ENCODE measurements at regions not wholly inside any gene's neighbourhood (a gene's known extent, or its start where the extent isn't known, plus 50 kb on each side); places are given as distances from the start of the nearest gene placed in this dataset.

DNA sequence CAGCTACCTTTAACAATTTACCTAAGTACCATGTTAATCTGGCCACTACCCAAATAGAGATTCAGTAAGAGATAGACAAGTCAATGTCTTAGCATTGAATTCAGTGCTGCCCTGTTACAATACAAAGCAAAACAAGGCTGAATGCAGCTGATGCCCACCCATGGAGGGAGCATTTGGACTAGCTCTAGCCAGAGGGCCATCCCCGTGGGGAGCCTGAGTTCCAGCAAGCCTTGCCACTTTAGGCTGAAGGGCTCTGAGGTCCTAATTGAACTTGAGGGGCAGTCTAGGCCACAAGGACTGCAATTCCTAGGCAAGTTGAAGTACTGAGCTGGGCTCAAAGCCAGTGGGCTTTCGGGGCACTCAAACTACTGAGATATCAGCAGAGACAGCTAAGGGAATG, 265.9 kb downstream of the EFHB start:
- Mint-ChIP-seq H3K36me3 (ENCODE audit: low read depth) (no peaks in the 10 kb centered on the region), H3K9me3 (no peaks in the 10 kb centered on the region), H3K4me1 (no peaks in the 10 kb centered on the region), H3K4me3 (no peak overlapping the region), H3K27ac (ENCODE audit: unreplicated experiment) (no peak overlapping the region), H3K27me3 (ENCODE audit: low read depth) (no peaks in the 10 kb centered on the region)
- TF ChIP-seq, protein P1, sequence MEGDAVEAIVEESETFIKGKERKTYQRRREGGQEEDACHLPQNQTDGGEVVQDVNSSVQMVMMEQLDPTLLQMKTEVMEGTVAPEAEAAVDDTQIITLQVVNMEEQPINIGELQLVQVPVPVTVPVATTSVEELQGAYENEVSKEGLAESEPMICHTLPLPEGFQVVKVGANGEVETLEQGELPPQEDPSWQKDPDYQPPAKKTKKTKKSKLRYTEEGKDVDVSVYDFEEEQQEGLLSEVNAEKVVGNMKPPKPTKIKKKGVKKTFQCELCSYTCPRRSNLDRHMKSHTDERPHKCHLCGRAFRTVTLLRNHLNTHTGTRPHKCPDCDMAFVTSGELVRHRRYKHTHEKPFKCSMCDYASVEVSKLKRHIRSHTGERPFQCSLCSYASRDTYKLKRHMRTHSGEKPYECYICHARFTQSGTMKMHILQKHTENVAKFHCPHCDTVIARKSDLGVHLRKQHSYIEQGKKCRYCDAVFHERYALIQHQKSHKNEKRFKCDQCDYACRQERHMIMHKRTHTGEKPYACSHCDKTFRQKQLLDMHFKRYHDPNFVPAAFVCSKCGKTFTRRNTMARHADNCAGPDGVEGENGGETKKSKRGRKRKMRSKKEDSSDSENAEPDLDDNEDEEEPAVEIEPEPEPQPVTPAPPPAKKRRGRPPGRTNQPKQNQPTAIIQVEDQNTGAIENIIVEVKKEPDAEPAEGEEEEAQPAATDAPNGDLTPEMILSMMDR (conservative IDR thresholded peaks at IDR 0.05), result no peak
- DNase-seq (ENCODE audit: low read depth, low spot score), result no peak

DNA sequence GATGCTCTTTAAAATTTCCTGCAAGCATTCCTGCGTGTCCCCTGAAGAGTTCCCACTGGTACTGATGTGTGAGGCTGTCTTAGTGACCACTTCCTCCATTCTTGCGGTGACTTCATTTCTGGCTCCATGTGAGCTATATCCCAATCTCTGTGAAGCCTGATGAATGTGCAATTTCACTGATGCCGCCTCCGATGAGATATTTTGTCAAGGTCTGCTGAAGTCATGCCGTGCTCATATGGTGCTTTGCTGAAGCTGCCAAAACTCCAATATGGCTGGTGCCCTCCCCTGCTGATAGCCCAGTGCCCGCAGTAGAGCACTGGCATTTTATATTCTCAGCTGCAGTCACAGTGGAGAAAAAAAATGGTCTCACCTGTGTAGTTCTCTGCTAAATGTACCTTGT, 271.5 kb downstream of the EFHB start:
- no peaks in the 10 kb centered on the region for H3K36me3 Mint-ChIP-seq (ENCODE audit: low read depth)
- H3K9me3 Mint-ChIP-seq, result peaks cover 3% of the 10 kb centered on the region
- H3K27me3 Mint-ChIP-seq (ENCODE audit: low read depth), result no peaks in the 10 kb centered on the region
- no peaks in the 10 kb centered on the region for H3K4me1 Mint-ChIP-seq
- no peak overlapping the region for H3K27ac Mint-ChIP-seq (ENCODE audit: unreplicated experiment)
- H3K4me3 Mint-ChIP-seq, result no peak overlapping the region
- DNase-seq (ENCODE audit: low read depth, low spot score), result no peak
- TF ChIP-seq, protein P1 (conservative IDR thresholded peaks at IDR 0.05), result no peak

DNA sequence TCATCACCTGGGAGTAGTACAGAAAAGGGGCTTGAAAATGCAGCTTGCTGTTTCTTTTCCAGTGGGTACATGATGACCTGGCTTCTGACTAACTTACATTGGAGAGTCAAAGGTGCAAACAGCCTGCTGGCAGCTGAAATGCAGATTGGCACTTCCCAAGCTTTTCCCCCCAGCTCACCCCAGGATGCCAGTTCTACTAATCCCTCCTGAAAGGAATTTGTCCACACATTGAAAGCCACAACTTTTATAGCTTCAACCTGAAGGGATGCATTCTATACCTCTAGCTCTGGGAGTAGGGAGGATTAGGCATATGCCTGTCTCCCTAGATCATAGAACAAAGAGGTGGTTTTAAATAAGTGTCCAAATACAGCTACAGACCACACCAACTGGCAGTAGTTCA, 281.7 kb downstream of the EFHB start:
- Mint-ChIP-seq H3K36me3 (ENCODE audit: low read depth) (peaks cover 3% of the 10 kb centered on the region), H3K4me3 (no peak overlapping the region), H3K27ac (ENCODE audit: unreplicated experiment) (no peak overlapping the region), H3K27me3 (ENCODE audit: low read depth) (no peaks in the 10 kb centered on the region), H3K4me1 (no peaks in the 10 kb centered on the region), H3K9me3 (peaks cover 30% of the 10 kb centered on the region)
- no peak for DNase-seq (ENCODE audit: low read depth, low spot score)
- TF ChIP-seq, protein P1 (conservative IDR thresholded peaks at IDR 0.05), result no peak

DNA sequence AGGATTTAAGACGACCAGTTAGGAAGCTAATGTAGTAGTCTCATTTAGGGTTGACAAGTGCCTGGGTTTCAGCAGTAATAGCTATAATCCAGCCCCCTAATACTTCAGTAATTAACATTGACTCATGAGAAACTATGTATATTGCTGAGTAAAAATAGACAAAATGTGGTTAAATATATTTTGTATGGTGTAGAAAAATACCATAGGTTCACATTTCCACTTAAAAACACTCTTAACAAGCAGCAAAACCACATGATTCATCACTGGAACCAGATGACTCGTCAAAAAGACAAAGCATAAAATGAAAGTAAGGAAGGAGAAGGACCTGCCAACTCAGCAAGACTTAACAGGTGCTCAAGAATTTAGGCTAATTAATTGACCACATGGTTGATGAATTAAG, 288.9 kb downstream of the EFHB start:
- no peaks in the 10 kb centered on the region for H3K4me1 Mint-ChIP-seq
- H3K36me3 Mint-ChIP-seq (ENCODE audit: low read depth), result no peaks in the 10 kb centered on the region
- no peak overlapping the region for H3K4me3 Mint-ChIP-seq
- TF ChIP-seq, protein P1 (conservative IDR thresholded peaks at IDR 0.05), result no peak
- no peak for DNase-seq (ENCODE audit: low read depth, low spot score)
- H3K9me3 Mint-ChIP-seq, result peaks cover 9% of the 10 kb centered on the region
- no peak overlapping the region for H3K27ac Mint-ChIP-seq (ENCODE audit: unreplicated experiment)
- no peaks in the 10 kb centered on the region for H3K27me3 Mint-ChIP-seq (ENCODE audit: low read depth)

DNA sequence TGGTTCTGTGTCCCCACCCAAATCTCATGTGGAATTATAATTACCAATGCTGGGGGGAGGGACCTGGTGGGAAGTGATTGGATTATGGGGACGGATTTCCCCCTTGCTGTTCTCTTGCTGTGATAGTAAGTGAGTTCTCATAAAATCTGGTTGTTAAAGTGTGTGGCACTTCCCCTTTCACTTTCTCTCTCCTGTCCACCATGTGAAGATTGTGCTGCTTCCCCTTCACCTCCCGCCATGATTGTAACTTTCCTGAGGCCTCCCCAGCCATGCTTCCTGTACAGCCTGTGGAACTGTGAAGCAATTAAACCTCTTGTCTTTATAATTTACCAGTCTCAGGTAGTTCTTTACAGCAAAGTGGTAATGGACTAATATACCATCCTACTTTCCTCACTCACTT, 289.6 kb downstream of the EFHB start:
- Mint-ChIP-seq H3K4me3 (no peak overlapping the region), H3K4me1 (no peaks in the 10 kb centered on the region), H3K27ac (ENCODE audit: unreplicated experiment) (no peak overlapping the region), H3K27me3 (ENCODE audit: low read depth) (no peaks in the 10 kb centered on the region), H3K9me3 (peaks cover 6% of the 10 kb centered on the region), H3K36me3 (ENCODE audit: low read depth) (no peaks in the 10 kb centered on the region)
- TF ChIP-seq, protein P1 (conservative IDR thresholded peaks at IDR 0.05), result no peak
- DNase-seq (ENCODE audit: low read depth, low spot score), result no peak

DNA sequence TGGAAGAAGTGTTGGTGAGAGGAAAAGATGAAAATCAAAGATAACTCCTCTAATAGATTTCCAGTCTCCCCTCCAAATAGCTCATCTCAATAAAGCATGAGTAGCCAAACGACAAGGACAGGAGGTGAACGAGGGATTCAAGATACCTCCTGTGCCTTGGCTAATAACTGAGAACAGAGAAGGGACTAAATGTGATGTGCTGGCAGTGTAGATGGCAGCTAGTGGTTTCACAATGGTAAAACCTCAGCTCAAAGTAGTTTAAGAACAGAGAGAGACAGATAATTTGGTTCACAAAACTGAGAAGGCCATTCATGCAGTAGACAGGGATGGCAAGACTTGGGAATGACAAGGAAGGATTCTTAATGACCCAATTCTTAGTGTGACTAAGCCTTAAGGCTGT, 292.6 kb downstream of the EFHB start:
- Mint-ChIP-seq H3K27ac (ENCODE audit: unreplicated experiment) (no peak overlapping the region), H3K36me3 (ENCODE audit: low read depth) (no peaks in the 10 kb centered on the region), H3K9me3 (no peaks in the 10 kb centered on the region), H3K4me3 (no peak overlapping the region), H3K27me3 (ENCODE audit: low read depth) (no peaks in the 10 kb centered on the region), H3K4me1 (no peaks in the 10 kb centered on the region)
- DNase-seq (ENCODE audit: low read depth, low spot score), result no peak
- TF ChIP-seq, protein P1 (conservative IDR thresholded peaks at IDR 0.05), result no peak
